LHCN-M2 (cell line): ENCODE measurements at regions not wholly inside any gene's neighbourhood (a gene's known extent, or its start where the extent isn't known, plus 50 kb on each side); places are given as distances from the start of the nearest gene placed in this dataset.
A peak's percentile ranks its signal among the peaks of the same experiment; 100 is the strongest.
"Not testable (repeated sequence)": the region's sequence is repeated elsewhere in the genome, so short reads cannot be mapped to it uniquely, and the experiment has no call there.

Experiments used
- DNase-seq: peaks from one replicate; pipeline ENCODE4 v3.0.0-alpha.2; 2012; ENCODE audit warnings: low read depth

GRCh38 chr4:154032914-154033313 is 244.0 kb upstream of the SFRP2 start:
- DNase-seq = no peak

- peak; percentile 76 for DNase-seq
These were observed 241.9 kb upstream of the SFRP2 start for GRCh38 chr4:154030746-154031145.

GRCh38 chr4:154030152-154030551 is 241.3 kb upstream of the SFRP2 start:
- DNase-seq = no peak

GRCh38 chr4:154029171-154029570 is 240.3 kb upstream of the SFRP2 start:
- DNase-seq = no peak

- no peak for DNase-seq
These were observed 236.2 kb upstream of the SFRP2 start for GRCh38 chr4:154025110-154025509.

- no peak for DNase-seq
These were observed 235.3 kb upstream of the SFRP2 start for GRCh38 chr4:154024097-154024694.

GRCh38 chr4:154023671-154024070 is 234.8 kb upstream of the SFRP2 start:
- not testable (repeated sequence) for DNase-seq

- no peak for DNase-seq
These were observed 230.9 kb upstream of the SFRP2 start for GRCh38 chr4:154019811-154020210.

- no peak for DNase-seq
These were observed 229.8 kb upstream of the SFRP2 start for GRCh38 chr4:154018659-154019058.

- no peak for DNase-seq
These were observed 226.7 kb upstream of the SFRP2 start for GRCh38 chr4:154015578-154015977.

- DNase-seq = no peak
These were observed 225.8 kb upstream of the SFRP2 start for GRCh38 chr4:154014407-154015321.

- DNase-seq = no peak
These were observed 224.7 kb upstream of the SFRP2 start for GRCh38 chr4:154013576-154013975.

GRCh38 chr4:154010371-154010770 is 221.5 kb upstream of the SFRP2 start:
- DNase-seq = no peak

- no peak for DNase-seq
These were observed 220.9 kb upstream of the SFRP2 start for GRCh38 chr4:154009788-154010187.

- peak; percentile 76 for DNase-seq
These were observed 220.3 kb upstream of the SFRP2 start for GRCh38 chr4:154009191-154009590.

GRCh38 chr4:154005171-154005520 is 216.3 kb upstream of the SFRP2 start:
- no peak for DNase-seq

GRCh38 chr4:154004507-154005170 is 215.8 kb upstream of the SFRP2 start:
- peak; percentile 97 for DNase-seq

GRCh38 chr4:154004016-154004415 is 215.1 kb upstream of the SFRP2 start:
- DNase-seq = peak; percentile 53

- DNase-seq = no peak
These were observed 214.5 kb upstream of the SFRP2 start for GRCh38 chr4:154003378-154003777.

- no peak for DNase-seq
These were observed 212.3 kb upstream of the SFRP2 start for GRCh38 chr4:154001193-154001592.

- no peak for DNase-seq
These were observed 208.6 kb upstream of the SFRP2 start for GRCh38 chr4:153997516-153997915.

GRCh38 chr4:153989505-153989904 is 200.6 kb upstream of the SFRP2 start:
- DNase-seq = no peak
